HG03045 (cell line): ENCODE measurements at regions not wholly inside any gene's neighbourhood (a gene's known extent, or its start where the extent isn't known, plus 50 kb on each side); places are given as distances from the start of the nearest gene placed in this dataset.

Experiments
- ATAC-seq: cut with Tn5 transposase; IDR thresholded peaks from one replicate; pipeline ENCODE4 v1.9.1; 2021; ENCODE audit warnings: mild to moderate bottlenecking, moderate library complexity; ENCODE audit not compliant: unreplicated experiment

- no peak for ATAC-seq
These were observed 604.2 kb upstream of the ZEB2 start for GRCh38 chr2:145124085-145124484.

- no peak for ATAC-seq
These were observed 603.7 kb upstream of the ZEB2 start for GRCh38 chr2:145123606-145124005.

- no peak for ATAC-seq
These were observed 599.3 kb upstream of the ZEB2 start for GRCh38 chr2:145119225-145119624.

GRCh38 chr2:145116834-145117725 is 597.2 kb upstream of the ZEB2 start:
- no peak for ATAC-seq

- no peak for ATAC-seq
These were observed 596.1 kb upstream of the ZEB2 start for GRCh38 chr2:145116056-145116455.

GRCh38 chr2:145114726-145115125 is 594.8 kb upstream of the ZEB2 start:
- no peak for ATAC-seq

- no peak for ATAC-seq
These were observed 592.5 kb upstream of the ZEB2 start for GRCh38 chr2:145112467-145112866.

- ATAC-seq, result no peak
These were observed 590.9 kb upstream of the ZEB2 start for GRCh38 chr2:145110668-145111356.

GRCh38 chr2:145108959-145109710 is 589.2 kb upstream of the ZEB2 start:
- no peak for ATAC-seq

- ATAC-seq, result no peak
These were observed 588.5 kb upstream of the ZEB2 start for GRCh38 chr2:145108361-145108778.

GRCh38 chr2:145106293-145106692 is 586.4 kb upstream of the ZEB2 start:
- ATAC-seq, result no peak

- ATAC-seq, result no peak
These were observed 582.8 kb upstream of the ZEB2 start for GRCh38 chr2:145102706-145103105.

GRCh38 chr2:145100301-145100700 is 580.4 kb upstream of the ZEB2 start:
- no peak for ATAC-seq

GRCh38 chr2:145096582-145096981 is 576.7 kb upstream of the ZEB2 start:
- no peak for ATAC-seq

- no peak for ATAC-seq
These were observed 575.9 kb upstream of the ZEB2 start for GRCh38 chr2:145095641-145096435.

- no peak for ATAC-seq
These were observed 574.5 kb upstream of the ZEB2 start for GRCh38 chr2:145094370-145094769.

GRCh38 chr2:145091967-145092366 is 572.0 kb upstream of the ZEB2 start:
- ATAC-seq, result no peak

- ATAC-seq, result no peak
These were observed 571.2 kb upstream of the ZEB2 start for GRCh38 chr2:145090841-145091761.

- ATAC-seq, result no peak
These were observed 568.8 kb upstream of the ZEB2 start for GRCh38 chr2:145088756-145089155.

GRCh38 chr2:145086910-145087309 is 567.0 kb upstream of the ZEB2 start:
- no peak for ATAC-seq
